ENCODE measurements at regions not wholly inside any gene's neighbourhood (a gene's known extent, or its start where the extent isn't known, plus 50 kb on each side); places are given as distances from the start of the nearest gene placed in this dataset.

GRCh38 chr13:34634448-34634847 is 307.6 kb upstream of the NBEA start:
- no CpG with 5 or more reads among the region's 2 CpGs for WGBS (ENCODE audit: extremely low coverage, insufficient read length, low lambda C conversion rate)
- H3K36me3 Mint-ChIP-seq (ENCODE audit: insufficient read depth in 1 of 3, low read depth in 3 of 3): peaks cover 0 to 8% (median 0%) of the 10 kb centered on the region in 3 experiments; a peak in 2 of 7 replicates
- Histone ChIP-seq H2BK120ac (ENCODE audit: low read depth, low read length, poor library complexity, severe bottlenecking) (no peak overlapping the region), H3K9ac (ENCODE audit: extremely low read depth, insufficient read length, low read length) (no peak overlapping the region), H3K18ac (ENCODE audit: insufficient read length, low read depth, low read length) (no peak overlapping the region), H3K56ac (ENCODE audit: insufficient read length, low read depth, low read length) (no peak overlapping the region), H3K23me2 (ENCODE audit: insufficient read length, low read depth, low read length, poor library complexity, severe bottlenecking) (no peaks in the 10 kb centered on the region), H2BK20ac (ENCODE audit: low read depth, low read length, poor library complexity, severe bottlenecking) (no peak overlapping the region), H3K79me2 (ENCODE audit: insufficient read depth, low read length) (no peaks in the 10 kb centered on the region), H2BK15ac (ENCODE audit: low read depth, low read length) (no peak overlapping the region), H3K23ac (ENCODE audit: insufficient read length, low read depth, low read length) (no peak overlapping the region), H3K4me1 (ENCODE audit: insufficient read depth, low read length) (no peaks in the 10 kb centered on the region), H3K79me1 (ENCODE audit: insufficient read depth, low read depth, low read length, poor library complexity, severe bottlenecking) (no peaks in the 10 kb centered on the region), H4K5ac (ENCODE audit: insufficient read length, low read depth, low read length) (no peak overlapping the region), H2AK5ac (ENCODE audit: insufficient read length, low read length) (no peak overlapping the region), H3K27ac (ENCODE audit: insufficient read length, low read depth, low read length) (no peak overlapping the region), H4K20me1 (ENCODE audit: control insufficient read depth, insufficient read depth, insufficient read length) (no peaks in the 10 kb centered on the region), H3T11ph (ENCODE audit: low read length) (no peak overlapping the region), H2AFZ (ENCODE audit: low read length) (no peak overlapping the region), H2BK5ac (ENCODE audit: insufficient read length, low read length) (no peak overlapping the region), H4K91ac (ENCODE audit: insufficient read length, low read depth, low read length) (no peak overlapping the region), H2BK12ac (ENCODE audit: insufficient read length, low read depth, low read length) (no peak overlapping the region), H4K8ac (replicated peaks; ENCODE audit: insufficient read length, low read depth, low read length) (no peak overlapping the region), H3K27me3 (ENCODE audit: insufficient read depth, low read length) (no peaks in the 10 kb centered on the region), H3K4me2 (ENCODE audit: insufficient read depth, insufficient read length, low read length) (no peak overlapping the region), H3K4ac (ENCODE audit: low read depth, low read length) (no peak overlapping the region), H3K14ac (ENCODE audit: insufficient read depth, low read length) (no peak overlapping the region), H3K9me3 (ENCODE audit: control insufficient read depth, low read depth, low read length) (no peaks in the 10 kb centered on the region)
- H3K27ac Mint-ChIP-seq: peak overlapping the region in 1 of 3 experiments; percentile 21; a peak in 2 of 7 replicates
- no peak for TF ChIP-seq CTCF (conservative IDR thresholded peaks at IDR 0.05)
- H3K4me1 Mint-ChIP-seq: peaks cover 23 to 39% of the 10 kb centered on the region in 2 experiments
- no peak overlapping the region for H3K4me3 Mint-ChIP-seq
- peaks cover 6 to 10% of the 10 kb centered on the region in 2 experiments; a peak in 4 of 5 replicates for H3K9me3 Mint-ChIP-seq
- no peaks in the 10 kb centered on the region; the same call in 1 of the 2 replicates for H3K27me3 Mint-ChIP-seq (ENCODE audit: low read depth)
- DNase-seq: no peak

Data from H9 (cell line).